Large intestine (tissue), 3 donors: ENCODE measurements at regions not wholly inside any gene's neighbourhood (a gene's known extent, or its start where the extent isn't known, plus 50 kb on each side); places are given as distances from the start of the nearest gene placed in this dataset.

ENCODE experiments used
- DNase-seq, 2 donors: peaks; one replicate each; pipeline versions ENCODE4 v3.0.0 to v3.0.0-alpha.2; 2013
- H3K27ac ChIP-seq: one replicate; pipeline ENCODE4 v1.5.1; 2013; ENCODE audit warnings: low read length
- H3K27me3 ChIP-seq: 2 replicates; pipeline ENCODE4 v1.6.1; 2013; ENCODE audit warnings: low read length; ENCODE audit not compliant: control insufficient read depth, insufficient read depth
- H3K36me3 ChIP-seq: 2 replicates; pipeline ENCODE4 v1.6.1; 2013; ENCODE audit warnings: low read length; ENCODE audit not compliant: control insufficient read depth, insufficient read depth
- H3K4me1 ChIP-seq: one replicate; pipeline ENCODE4 v1.6.1; 2013; ENCODE audit warnings: low read length; ENCODE audit not compliant: control insufficient read depth, insufficient read depth
- H3K4me3 ChIP-seq: one replicate; pipeline ENCODE4 v1.5.1; 2013; ENCODE audit warnings: low read length
- H3K9me3 ChIP-seq: one replicate; pipeline ENCODE4 v1.6.1; 2013; ENCODE audit warnings: mild to moderate bottlenecking, low read depth, low read length, moderate library complexity; ENCODE audit not compliant: control insufficient read depth
- WGBS: methylation state at CpG from one replicate; pipeline ENCODE4 v1.1.5; 2013; ENCODE audit warnings: low lambda C conversion rate; ENCODE audit not compliant: insufficient coverage; 5-methylcytosine and 5-hydroxymethylcytosine counted together

GRCh38 chr22:49197986-49198704 lies 629.5 kb downstream of the BRD1 start:
- H3K36me3 ChIP-seq = no peaks in the 10 kb centered on the region
- peaks cover 13% of the 10 kb centered on the region for H3K27me3 ChIP-seq
- no peak for DNase-seq
- WGBS = 8% methylated on average over 2 of the region's 20 CpGs
- no peaks in the 10 kb centered on the region for H3K4me1 ChIP-seq
- no peak overlapping the region for H3K4me3 ChIP-seq
- H3K9me3 ChIP-seq = no peaks in the 10 kb centered on the region
- H3K27ac ChIP-seq = no peak overlapping the region

GRCh38 chr22:49197505-49197904 lies 630.2 kb downstream of the BRD1 start:
- H3K27me3 ChIP-seq = peaks cover 13% of the 10 kb centered on the region
- H3K4me1 ChIP-seq = no peaks in the 10 kb centered on the region
- H3K4me3 ChIP-seq = no peak overlapping the region
- DNase-seq = no peak
- no peaks in the 10 kb centered on the region for H3K9me3 ChIP-seq
- no peaks in the 10 kb centered on the region for H3K36me3 ChIP-seq
- no peak overlapping the region for H3K27ac ChIP-seq
- WGBS = no CpG with 5 or more reads among the region's 16 CpGs

- no CpG with 5 or more reads among the region's 13 CpGs for WGBS
- Histone ChIP-seq H3K4me3 (no peak overlapping the region), H3K27me3 (peaks cover 13% of the 10 kb centered on the region), H3K36me3 (no peaks in the 10 kb centered on the region), H3K4me1 (no peaks in the 10 kb centered on the region), H3K9me3 (no peaks in the 10 kb centered on the region), H3K27ac (no peak overlapping the region)
- no peak for DNase-seq
Observed at GRCh38 chr22:49196046-49196511, 631.6 kb downstream of the BRD1 start.

GRCh38 chr22:49195636-49196035 lies 632.0 kb downstream of the BRD1 start:
- Histone ChIP-seq H3K36me3 (no peaks in the 10 kb centered on the region), H3K27ac (no peak overlapping the region), H3K4me3 (no peak overlapping the region), H3K9me3 (no peaks in the 10 kb centered on the region), H3K27me3 (peaks cover 13% of the 10 kb centered on the region), H3K4me1 (no peaks in the 10 kb centered on the region)
- no peak for DNase-seq
- no CpG with 5 or more reads among the region's 14 CpGs for WGBS

GRCh38 chr22:49193901-49194465 lies 633.7 kb downstream of the BRD1 start:
- Histone ChIP-seq H3K4me1 (no peaks in the 10 kb centered on the region), H3K4me3 (no peak overlapping the region), H3K9me3 (no peaks in the 10 kb centered on the region), H3K27ac (no peak overlapping the region), H3K36me3 (no peaks in the 10 kb centered on the region), H3K27me3 (peaks cover 8% of the 10 kb centered on the region)
- DNase-seq = no peak
- no CpG with 5 or more reads among the region's 13 CpGs for WGBS

GRCh38 chr22:49193348-49193747 lies 634.3 kb downstream of the BRD1 start:
- Histone ChIP-seq H3K27me3 (peaks cover 4% of the 10 kb centered on the region), H3K36me3 (no peaks in the 10 kb centered on the region), H3K4me3 (no peak overlapping the region), H3K4me1 (no peaks in the 10 kb centered on the region), H3K9me3 (no peaks in the 10 kb centered on the region), H3K27ac (no peak overlapping the region)
- WGBS = no CpG with 5 or more reads among the region's 14 CpGs
- DNase-seq = no peak

- Histone ChIP-seq H3K27ac (no peak overlapping the region), H3K27me3 (no peaks in the 10 kb centered on the region)
- WGBS = 80% methylated on average over 1 of the region's 8 CpGs
Observed at GRCh38 chr22:49192857-49193250, 634.8 kb downstream of the BRD1 start.

GRCh38 chr22:49192180-49192856 lies 635.4 kb downstream of the BRD1 start:
- no peak overlapping the region for H3K27ac ChIP-seq
- peak in 1 of 2 donors; percentile 32 for DNase-seq
- WGBS = 93% methylated on average over 3 of the region's 25 CpGs
- H3K36me3 ChIP-seq = no peaks in the 10 kb centered on the region
- no peaks in the 10 kb centered on the region for H3K9me3 ChIP-seq
- no peaks in the 10 kb centered on the region for H3K4me1 ChIP-seq
- no peak overlapping the region for H3K4me3 ChIP-seq
- H3K27me3 ChIP-seq = no peaks in the 10 kb centered on the region

More at GRCh38 chr22:49192857-49193250, 634.8 kb downstream of the BRD1 start:
- no peak for DNase-seq
- Histone ChIP-seq H3K4me3 (no peak overlapping the region), H3K9me3 (no peaks in the 10 kb centered on the region), H3K36me3 (no peaks in the 10 kb centered on the region), H3K4me1 (no peaks in the 10 kb centered on the region)

- no CpG with 5 or more reads among the region's 16 CpGs for WGBS
- H3K9me3 ChIP-seq = no peaks in the 10 kb centered on the region
- no peak overlapping the region for H3K27ac ChIP-seq
- DNase-seq = no peak
- no peaks in the 10 kb centered on the region for H3K4me1 ChIP-seq
- no peaks in the 10 kb centered on the region for H3K27me3 ChIP-seq
- H3K36me3 ChIP-seq = no peaks in the 10 kb centered on the region
- H3K4me3 ChIP-seq = no peak overlapping the region
Observed at GRCh38 chr22:49191506-49191980, 636.1 kb downstream of the BRD1 start.

GRCh38 chr22:49190816-49191505 lies 636.7 kb downstream of the BRD1 start:
- no CpG with 5 or more reads among the region's 24 CpGs for WGBS
- Histone ChIP-seq H3K4me3 (no peak overlapping the region), H3K27me3 (no peaks in the 10 kb centered on the region), H3K36me3 (no peaks in the 10 kb centered on the region), H3K9me3 (no peaks in the 10 kb centered on the region), H3K27ac (no peak overlapping the region), H3K4me1 (no peaks in the 10 kb centered on the region)
- DNase-seq = no peak
